HT1080 (cell line): ENCODE measurements at regions not wholly inside any gene's neighbourhood (a gene's known extent, or its start where the extent isn't known, plus 50 kb on each side); places are given as distances from the start of the nearest gene placed in this dataset.
A peak's percentile ranks its signal among the peaks of the same experiment; 100 is the strongest.

Experiments used
- DNase-seq: peaks from one replicate; pipeline ENCODE4 v3.0.0-alpha.2; 2015; ENCODE audit warnings: low read depth

DNA sequence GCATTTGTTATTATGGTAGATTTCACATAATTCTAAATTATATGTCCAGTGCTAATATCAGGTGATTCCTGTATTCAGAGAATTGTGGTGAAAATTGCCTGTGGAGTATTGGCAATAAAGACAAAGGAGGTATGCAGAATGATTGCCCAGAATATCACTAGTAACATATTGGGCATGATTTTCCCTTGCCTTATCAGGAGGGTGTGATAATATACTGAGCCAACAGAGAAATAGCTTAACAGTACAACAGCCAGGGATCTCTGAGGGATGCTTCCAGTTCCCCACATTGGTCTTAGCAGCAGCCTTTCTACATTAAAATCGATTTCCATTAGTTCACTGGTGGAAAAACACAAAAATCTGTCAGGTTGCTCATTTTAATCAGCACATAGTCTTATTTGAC is 122.9 kb upstream of the COL3A1 start:
- no peak for DNase-seq

DNA sequence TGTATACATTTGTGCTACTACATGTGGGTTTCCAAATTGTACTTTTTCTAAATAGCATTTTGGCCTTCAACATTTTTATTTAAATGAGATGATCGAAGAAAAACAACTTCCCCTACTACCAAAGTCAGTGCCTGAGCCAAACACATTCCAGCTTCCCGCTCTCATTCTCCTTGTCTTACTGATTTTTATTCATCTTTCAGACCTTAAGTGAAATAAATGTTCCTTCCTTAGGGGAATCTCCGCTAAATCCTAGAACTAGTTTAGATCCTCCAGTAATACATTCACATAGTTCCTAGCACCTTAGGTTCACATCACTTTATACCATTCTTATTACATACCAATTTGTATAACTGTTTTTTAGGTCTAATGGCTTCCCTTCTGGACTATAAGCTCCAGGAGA is 122.3 kb upstream of the COL3A1 start:
- DNase-seq = no peak

GRCh38 chr2:188852772-188853171 is 121.4 kb upstream of the COL3A1 start:
- DNase-seq = no peak

DNA sequence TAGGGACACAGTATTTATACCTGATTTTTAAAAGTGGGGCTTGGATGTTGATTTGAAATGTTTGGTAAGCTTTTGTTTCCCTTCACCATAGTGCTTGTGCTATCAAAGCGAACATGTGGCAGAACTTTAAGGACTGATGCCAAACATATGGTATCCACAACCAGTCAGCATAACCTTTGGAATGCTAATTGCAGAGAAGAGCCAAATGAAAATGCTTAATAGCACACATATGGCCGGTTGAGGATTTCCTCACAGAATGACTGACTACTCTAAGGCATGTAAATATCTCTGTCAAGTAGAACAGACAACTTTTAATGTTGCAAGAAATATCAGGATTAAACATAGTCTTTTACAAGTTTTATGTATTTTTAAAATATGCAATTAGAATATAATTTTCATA is 120.9 kb upstream of the COL3A1 start:
- no peak for DNase-seq

- DNase-seq = no peak
Observed at GRCh38 chr2:188865681-188866080, 108.5 kb upstream of the COL3A1 start.

DNA sequence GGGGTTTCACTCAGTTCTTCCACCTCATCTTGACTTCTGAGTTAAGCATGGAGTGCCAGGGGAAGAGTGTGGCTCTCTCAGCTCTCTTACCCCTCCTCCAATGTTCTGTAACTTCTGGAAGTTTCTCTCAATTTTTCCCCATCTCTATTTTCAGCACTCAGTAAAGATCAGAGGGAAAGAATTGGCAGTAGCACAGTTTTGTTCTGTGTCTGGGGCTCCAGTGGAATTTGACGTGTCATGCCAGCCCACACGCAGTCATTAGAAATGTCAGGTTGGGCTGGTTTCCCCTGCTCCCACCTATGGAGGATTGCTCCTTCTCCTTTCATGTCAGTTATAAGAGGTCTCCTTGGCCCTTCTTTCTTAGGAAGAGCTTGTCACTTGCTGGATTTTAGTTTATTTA is 104.6 kb upstream of the COL3A1 start:
- DNase-seq = no peak

DNA sequence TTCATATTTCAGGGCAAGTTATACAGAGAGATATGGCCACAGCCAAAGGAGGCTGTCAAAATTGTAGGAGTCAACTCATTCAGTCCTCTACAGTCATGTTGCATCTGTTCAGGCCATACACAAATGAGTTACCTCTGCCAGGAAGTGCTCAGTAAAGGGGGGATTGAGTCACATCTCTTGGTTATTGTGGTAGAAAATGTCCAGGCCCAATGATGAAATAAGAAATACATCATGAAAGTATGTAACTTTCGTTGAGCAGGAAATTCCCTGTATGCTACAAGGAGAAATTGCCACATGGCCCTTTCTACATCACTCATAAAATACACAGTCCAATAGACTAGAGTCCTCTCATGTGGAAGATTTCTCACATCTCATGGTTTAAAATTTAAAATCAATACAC is 103.9 kb upstream of the COL3A1 start:
- DNase-seq = peak; percentile 59

DNA sequence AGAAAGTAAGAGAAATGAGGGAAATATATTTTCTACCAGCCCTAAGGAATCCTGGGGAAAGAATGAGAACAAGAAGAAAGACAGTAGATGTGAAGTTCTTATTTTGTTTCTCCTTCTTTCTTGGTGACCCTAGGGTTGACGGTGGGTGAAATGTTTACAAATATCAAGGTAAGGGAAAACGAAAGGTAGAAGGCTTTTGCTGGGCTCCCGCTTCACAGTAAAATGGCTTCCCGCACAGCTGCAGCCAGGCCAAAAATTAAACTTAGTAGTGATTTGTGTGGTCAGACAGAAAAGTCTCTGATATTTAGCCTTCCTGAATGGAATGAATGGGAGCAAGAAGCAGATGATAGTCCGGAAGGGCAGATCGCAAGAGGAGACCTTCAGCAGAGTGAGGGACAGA is 99.1 kb upstream of the COL3A1 start:
- DNase-seq = no peak

GRCh38 chr2:188878716-188879115 is 95.5 kb upstream of the COL3A1 start:
- DNase-seq = no peak

GRCh38 chr2:188880740-188881139 is 93.4 kb upstream of the COL3A1 start:
- no peak for DNase-seq

DNA sequence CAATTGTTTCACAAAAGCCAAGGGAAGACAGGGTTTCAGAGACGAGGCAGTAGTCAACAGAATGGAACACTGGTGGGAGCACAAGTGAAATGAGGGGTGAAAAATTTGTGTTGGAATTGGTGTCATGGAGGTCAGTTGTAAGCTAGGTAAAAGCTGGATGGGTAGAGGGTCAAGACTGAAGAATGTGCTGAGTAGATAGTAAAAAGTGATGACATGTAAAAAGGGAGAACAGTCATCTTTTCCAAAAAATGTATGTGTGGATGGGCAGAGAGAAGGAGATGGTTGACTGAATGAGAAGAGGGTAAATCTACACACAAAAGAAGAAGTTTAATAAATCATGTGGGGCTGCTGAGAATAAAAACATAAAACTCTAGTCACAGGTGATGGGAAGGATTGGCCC is 92.7 kb upstream of the COL3A1 start:
- no peak for DNase-seq

GRCh38 chr2:188884046-188884445 is 90.1 kb upstream of the COL3A1 start:
- DNase-seq = peak; percentile 8

GRCh38 chr2:188884517-188884916 is 89.7 kb upstream of the COL3A1 start:
- no peak for DNase-seq

- DNase-seq = no peak
Observed at GRCh38 chr2:188889187-188889586, 85.0 kb upstream of the COL3A1 start.

DNA sequence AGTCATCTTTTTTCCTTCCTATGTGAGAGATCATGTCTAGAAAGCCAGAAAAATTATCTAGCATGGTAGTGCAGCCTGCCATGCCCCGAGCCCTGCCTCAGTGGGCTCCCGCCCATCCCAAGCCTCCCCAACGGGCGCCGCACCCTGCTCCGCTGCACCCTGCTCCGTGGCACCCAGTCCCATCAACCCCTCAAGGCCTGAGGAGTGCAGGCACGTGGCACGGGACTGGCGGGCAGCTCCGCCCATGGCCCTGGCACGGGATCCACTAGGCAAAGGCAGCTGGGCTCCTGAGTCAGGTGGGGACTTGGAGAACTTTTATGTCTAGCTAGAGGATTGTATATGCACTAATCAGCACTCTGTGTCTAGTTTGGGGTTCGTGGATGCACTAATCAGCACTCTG is 83.4 kb upstream of the COL3A1 start:
- no peak for DNase-seq

- DNase-seq = no peak
Observed at GRCh38 chr2:188892636-188893035, 81.5 kb upstream of the COL3A1 start.

DNA sequence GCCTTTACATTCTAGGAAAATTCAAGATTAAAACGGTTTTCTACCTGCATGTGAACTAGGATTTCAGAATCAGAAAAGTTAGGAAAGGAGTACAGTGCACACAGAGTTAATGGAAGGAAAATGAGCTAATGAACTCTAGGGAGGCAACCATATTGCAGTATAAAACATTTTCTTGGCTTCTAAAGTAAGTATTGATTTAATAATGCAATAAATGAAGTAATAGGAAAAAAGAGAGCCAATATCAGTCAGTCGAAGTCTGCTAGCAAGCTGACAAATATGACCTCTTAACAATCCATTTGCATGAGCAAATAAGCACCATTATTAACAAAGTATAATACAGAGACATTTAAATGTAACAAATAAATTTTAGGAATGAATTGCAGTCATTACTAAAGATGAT is 80.2 kb upstream of the COL3A1 start:
- DNase-seq = no peak

DNA sequence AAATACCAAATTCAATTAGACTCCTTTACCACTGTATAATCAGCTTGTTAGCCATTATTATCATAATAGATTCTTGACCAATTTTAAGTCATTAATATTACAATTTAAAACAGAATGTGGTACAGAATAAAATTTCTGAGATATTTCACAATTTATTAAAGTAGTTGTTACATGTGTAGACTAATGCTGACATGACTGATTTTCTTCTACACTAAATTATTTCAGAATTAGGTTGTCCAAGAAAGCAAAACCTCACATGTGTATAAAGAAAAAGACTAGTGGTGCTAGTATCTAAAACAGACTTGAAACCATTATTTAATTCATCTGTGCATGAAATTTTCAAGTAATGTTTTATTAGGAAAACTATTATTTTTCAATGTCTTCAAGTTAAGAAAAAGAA is 79.2 kb upstream of the COL3A1 start:
- DNase-seq = no peak

DNA sequence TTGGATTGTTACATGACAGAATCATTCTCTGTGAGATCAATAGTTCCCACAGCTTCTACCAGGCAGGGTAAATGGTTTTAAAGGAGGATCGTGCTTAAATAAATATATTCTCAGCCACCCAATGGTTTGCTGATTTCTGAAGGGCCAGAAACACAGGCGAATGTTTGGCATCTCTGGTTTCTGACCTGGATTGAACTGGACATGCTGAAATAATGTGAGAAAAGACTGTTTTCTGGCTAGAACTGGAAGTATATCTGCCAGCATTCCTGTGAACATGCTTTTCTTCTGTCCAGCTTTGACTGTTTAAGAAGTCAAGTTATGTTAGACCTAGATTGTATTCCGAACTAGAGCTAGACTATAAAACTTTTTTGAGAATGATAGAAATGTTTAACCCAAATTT is 77.1 kb upstream of the COL3A1 start:
- no peak for DNase-seq

DNA sequence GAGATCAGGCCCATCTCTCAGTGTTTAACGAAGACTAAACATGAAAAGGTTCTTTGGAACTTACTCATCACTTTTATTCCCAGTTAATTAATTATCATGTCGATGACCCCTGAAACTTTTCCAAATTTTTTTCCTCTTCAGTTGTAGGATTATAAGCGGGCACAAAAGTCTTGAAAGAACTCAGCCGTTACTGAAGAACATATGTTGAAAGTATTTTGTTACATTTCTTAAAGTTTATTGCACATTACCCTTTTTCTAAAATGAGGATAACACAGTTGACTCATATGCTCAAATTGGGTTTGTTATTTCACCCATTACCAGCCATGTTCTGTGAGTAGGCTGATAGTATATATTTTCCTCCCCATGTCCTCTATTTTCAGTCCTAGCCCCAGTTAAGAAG is 75.9 kb upstream of the COL3A1 start:
- no peak for DNase-seq

DNA sequence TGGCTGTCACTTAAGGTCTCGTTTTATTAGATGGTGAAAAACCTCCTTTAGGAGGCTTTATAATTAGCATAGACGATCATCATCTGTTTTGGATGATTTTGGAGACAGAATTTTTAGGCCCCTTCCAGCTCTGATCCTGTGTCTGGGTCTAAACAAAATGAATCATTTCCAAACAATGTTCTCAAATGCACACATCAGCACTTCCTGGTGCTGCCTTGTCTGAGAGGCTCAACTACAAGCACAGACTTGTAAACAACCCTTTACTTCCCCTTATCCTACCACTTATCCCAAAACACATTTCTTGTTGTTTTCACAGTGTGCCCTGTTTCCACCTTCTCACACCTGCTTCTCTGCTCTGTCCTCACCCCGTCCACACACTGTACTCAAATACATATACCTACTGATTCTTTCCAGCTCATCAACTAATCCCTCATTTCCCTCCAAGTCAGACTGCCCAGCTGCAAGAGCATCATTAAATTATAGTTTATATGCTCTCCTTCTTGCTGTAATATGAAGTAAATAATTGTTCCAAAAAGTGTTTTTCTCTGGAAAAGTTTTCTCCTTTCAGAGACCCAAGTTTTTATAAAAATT is 71.2 kb upstream of the COL3A1 start:
- DNase-seq = peak; percentile 15

DNA sequence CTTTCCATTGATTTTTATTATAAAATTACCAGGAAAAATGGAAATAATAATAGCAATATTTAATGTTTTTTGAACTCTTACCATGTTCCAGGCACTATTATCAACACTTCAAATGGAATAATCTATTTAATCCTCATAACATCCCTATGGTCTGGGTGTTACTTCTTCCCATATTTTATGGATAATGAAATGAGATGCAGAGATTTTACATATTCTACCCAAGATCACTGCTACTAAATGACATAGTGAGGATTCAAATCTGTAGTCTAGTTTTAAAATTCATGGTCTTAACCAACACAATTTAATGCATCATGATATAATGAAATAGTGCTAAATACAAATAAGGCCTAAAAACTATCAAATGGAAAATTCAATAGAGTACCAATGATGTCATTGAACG is 70.4 kb upstream of the COL3A1 start:
- DNase-seq = no peak

DNA sequence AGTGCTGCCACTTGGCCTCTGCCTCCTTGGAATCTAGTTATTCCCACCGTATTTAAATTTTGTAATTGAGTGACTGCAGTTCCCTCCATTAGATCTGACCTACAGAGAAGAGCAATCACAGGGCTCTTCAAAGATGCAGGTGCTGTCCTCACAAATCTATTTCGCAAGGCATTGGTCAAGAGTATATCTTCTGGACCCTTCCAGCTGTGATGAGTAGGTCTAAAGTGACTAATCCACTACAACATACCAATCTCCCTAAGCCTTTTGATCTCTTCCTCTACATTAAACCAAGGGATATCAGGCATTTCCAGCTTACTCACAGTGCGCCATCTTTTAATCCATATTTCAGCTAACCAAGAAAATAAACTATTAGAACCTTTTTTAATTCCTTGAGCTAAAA is 65.1 kb upstream of the COL3A1 start:
- peak; percentile 41 for DNase-seq

DNA sequence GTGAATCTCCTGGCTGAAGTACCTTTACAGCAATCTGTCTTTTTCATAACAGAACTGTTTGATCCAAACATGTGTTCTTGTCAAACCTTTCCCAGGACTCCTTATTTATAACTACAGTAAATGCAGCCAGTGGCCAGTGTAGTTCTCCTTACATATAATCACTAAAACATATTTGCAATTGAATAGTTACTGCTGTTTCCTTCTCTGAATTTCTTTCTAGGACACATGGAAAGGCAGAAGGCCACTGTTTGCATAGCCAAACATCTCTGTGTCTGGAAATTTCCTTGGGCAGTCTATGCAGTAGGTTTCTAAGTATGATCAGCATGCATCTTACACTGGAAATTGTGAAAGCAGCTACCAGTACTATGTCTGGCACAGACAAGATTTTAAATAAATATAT is 57.4 kb upstream of the COL3A1 start:
- DNase-seq = no peak
